ENCODE measurements at regions not wholly inside any gene's neighbourhood (a gene's known extent, or its start where the extent isn't known, plus 50 kb on each side); places are given as distances from the start of the nearest gene placed in this dataset.
A peak's percentile ranks its signal among the peaks of the same experiment; 100 is the strongest.
"Not testable (repeated sequence)": the region's sequence is repeated elsewhere in the genome, so short reads cannot be mapped to it uniquely, and the experiment has no call there.

DNA sequence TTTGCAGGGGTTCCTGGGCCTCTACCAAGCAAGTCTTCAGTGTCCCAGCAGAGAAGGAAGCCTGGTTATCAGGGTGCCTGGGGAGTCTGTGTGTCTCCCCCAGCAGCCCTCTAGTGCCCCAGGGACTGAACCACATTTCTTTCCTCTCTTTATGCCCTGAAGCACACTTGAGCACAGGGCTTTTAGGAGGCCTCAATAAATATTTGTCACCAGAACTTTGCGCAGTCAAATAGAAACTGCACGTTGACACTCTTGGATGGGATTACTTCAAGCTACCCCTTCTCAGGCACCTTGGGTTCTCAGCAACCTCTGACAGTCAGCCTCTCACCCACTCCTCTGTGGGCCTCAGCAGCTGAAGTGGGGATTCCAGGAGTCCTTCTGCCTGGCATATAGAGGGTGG lies 226.6 kb upstream of the HES1 start:
- no peak for DNase-seq

DNA sequence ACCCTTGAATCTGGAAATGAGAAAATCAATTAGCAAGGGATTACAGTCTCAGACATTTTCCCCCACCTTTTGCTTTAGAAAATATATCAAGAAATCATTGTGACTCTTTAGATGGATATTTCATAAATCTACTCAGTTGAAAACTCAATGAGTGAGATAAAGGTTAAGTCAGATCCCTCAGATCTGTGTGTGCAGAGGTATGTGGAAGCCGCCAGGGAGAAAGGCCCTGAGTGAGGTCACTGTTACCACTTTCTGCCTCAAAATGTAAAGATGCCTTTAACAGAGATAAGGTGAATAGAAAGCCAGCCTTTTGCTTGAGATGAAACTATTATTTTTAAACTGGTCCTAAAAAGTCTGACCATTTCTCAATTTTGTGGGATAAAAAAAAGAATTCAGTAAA lies 225.6 kb upstream of the HES1 start:
- no peak for DNase-seq

- no peak for DNase-seq
Observed at GRCh38 chr3:193910886-193911738, 224.8 kb upstream of the HES1 start.

- DNase-seq: no peak
Observed at GRCh38 chr3:193911784-193912340, 224.1 kb upstream of the HES1 start.

DNA sequence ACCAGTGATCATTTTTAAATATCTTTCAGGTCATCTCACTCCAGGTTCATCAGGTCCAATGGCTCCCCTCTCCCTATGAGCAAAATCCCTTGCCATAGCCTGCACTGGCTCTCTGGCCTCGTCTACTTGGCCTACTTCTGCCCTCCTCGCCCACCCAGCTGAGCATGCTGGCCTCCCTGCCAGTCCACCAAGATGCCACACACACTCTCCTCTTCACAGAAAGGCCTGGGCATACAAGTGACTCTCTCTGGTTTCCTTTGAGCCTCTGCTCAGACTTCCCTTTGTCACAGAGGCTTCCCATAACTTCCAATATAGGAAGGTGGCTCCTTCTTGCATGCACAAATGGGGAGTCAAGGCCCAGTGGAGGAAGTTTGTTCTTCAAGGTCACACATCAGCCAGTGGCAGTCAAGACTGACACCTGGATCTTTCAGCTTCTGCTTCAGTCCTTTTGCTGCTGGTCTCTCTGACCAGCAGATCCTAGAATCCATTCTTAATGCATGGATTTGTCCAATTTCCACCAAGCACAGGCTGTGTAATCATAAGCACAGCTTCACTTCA lies 223.2 kb upstream of the HES1 start:
- no peak for DNase-seq

GRCh38 chr3:193914602-193915001 lies 221.3 kb upstream of the HES1 start:
- no peak for DNase-seq

DNA sequence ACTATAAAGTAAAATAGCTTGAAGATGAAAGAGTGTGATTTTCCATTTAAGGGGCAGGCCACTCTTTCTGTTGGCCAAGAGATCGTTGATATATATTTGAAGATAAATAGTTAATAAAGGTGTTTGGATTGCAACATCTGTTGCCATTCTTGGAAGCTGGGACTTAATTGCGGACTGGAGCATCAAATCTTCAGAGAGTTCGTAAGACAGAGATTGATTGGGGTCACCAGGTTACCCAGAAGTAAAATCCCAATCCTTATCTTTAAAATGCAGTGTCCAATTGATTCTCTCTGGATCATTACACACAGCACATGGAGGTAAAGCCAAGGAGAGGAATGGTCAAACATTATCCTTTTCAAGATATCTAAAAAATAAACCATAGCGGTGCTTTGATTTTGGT lies 220.8 kb upstream of the HES1 start:
- no peak for DNase-seq

DNA sequence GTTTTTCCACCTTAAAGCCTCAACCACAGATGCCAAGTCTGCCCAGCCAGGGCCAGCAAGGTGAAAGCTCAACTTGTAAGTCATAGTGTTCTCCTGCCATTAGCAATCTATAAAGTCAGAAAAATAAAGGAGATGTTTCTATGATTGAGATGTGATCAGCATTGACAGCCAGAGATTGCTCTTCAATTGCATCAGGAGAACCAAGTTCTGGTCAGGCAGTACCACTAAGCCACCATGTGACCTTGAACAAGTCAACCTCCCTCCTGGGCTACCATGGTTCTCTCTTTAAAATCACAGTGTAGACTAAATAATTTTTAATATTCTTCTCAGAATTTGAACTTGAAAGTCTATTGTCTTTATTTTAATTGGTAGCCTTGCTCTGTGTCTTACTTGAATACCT lies 220.3 kb upstream of the HES1 start:
- DNase-seq: no peak

DNA sequence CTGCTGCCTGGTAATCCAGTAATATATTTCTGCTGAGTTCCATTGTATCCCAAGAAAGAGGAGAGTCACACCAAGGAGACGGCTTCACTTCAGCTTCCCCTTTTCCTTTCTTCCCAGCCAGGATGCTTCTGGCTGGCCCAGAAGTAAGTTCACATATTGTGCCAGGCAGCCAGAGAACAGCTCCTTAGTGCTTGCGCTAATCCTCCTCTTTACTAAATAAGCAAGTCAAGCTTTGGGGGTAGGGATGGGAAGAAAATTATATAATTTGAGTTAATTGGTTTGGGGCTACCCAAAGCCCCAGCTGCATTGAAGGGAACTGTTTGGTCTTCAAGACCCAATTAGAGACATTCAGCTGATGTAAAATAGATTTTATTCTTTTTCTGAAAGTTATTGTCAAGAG lies 218.8 kb upstream of the HES1 start:
- no peak for DNase-seq

GRCh38 chr3:193921465-193921864 lies 214.5 kb upstream of the HES1 start:
- no peak for DNase-seq

GRCh38 chr3:193922034-193922774 lies 213.7 kb upstream of the HES1 start:
- no peak for DNase-seq

DNA sequence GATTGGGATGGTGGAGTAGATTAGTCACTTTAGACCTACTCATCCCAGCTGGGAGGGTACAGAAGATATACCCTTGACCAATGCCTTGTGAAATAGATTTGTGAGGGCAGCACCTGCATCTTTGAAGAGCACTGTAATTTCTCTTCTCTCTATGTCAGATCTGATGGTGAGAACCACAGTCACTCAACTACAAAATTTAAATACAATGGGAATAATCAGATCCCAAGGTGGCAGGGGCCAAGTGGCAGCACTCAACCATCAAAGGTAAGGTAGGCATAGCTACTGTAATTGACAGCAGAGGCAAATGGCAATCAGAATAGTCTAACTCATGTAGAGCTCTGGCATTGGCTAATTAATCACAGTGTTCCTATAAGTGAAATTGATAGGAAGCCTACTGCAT lies 212.0 kb upstream of the HES1 start:
- DNase-seq: not testable (repeated sequence)

DNA sequence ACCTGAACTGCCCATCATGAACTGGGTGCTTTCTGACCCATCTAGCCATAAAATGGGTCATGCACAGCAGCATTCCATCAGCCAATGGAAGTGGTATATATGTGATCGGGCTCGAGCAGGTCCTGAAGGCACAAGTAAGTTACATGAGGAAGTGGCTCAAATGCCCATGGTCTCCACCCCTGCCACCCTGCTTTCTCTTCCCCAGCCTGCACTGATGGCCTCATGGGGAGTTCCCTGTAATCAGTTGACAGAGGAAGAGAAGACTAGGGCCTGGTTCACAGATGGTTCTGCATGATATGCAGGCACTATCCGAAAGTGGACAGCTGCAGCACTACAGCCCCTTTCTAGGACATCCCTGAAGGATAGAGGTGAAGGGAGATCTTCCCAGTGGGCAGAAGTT lies 209.9 kb upstream of the HES1 start:
- DNase-seq: not testable (repeated sequence)

- not testable (repeated sequence) for DNase-seq
Observed at GRCh38 chr3:193927413-193928206, 208.3 kb upstream of the HES1 start.

GRCh38 chr3:193928354-193929209 lies 207.4 kb upstream of the HES1 start:
- peak; percentile 72 for DNase-seq

DNA sequence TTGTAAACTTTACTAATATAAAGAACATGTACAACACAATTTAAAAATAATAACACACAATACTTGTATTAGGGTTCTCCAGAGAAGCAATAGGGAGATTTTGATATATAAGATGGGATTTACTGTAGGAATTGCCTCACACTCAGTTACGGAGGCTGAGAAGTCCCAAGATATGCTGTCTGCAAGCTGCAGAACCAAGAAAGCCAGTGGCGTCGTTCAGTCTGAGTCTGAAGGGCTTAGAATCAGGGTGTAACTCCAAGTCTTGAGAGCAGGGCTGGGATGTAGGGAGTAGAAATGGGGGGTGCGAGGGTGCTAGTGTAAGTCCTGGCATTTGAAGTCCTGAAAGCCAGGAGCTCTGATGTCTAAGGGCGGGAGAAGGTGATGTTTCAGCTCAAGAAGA lies 206.6 kb upstream of the HES1 start:
- no peak for DNase-seq

- peak; percentile 69 for DNase-seq
Observed at GRCh38 chr3:193929921-193930646, 205.9 kb upstream of the HES1 start.

GRCh38 chr3:193932136-193932535 lies 203.8 kb upstream of the HES1 start:
- DNase-seq: no peak

- DNase-seq: no peak
Observed at GRCh38 chr3:193932576-193932975, 203.4 kb upstream of the HES1 start.

GRCh38 chr3:193933451-193933850 lies 202.5 kb upstream of the HES1 start:
- no peak for DNase-seq

DNA sequence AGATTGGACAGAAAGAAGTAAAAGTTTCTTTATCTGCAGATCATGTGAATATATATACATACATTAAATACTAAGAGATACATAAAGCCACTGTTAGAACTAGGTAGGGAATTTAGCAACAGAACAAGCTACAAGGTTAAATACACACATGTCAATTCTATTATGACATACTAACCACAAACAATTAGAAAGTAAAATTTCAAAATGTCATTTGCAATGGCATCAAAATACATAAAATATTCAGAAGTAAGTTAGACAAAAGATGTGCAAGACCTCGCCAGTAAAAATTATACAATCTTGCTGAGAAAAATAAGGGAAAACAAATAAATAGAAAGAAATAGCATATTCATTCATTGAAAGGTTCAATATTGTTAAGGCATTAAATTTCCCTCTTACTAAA lies 200.0 kb upstream of the HES1 start:
- DNase-seq: no peak

All from DMS53 (cell line).